Trophoblast cell (in vitro differentiated cells and primary cell): ENCODE measurements at regions not wholly inside any gene's neighbourhood (a gene's known extent, or its start where the extent isn't known, plus 50 kb on each side); places are given as distances from the start of the nearest gene placed in this dataset.

ENCODE experiments used
- DNase-seq, 2 donors: peaks; one replicate each; pipeline ENCODE4 v3.0.0-alpha.2; 2016
- H2AFZ ChIP-seq: 2 replicates; pipeline ENCODE4 v1.6.1; 2013; ENCODE audit warnings: low read length, moderate library complexity, mild to moderate bottlenecking; ENCODE audit not compliant: insufficient read depth, poor library complexity
- H2AK5ac ChIP-seq: 2 replicates; pipeline ENCODE4 v1.6.1; 2013; ENCODE audit warnings: mild to moderate bottlenecking, low read length
- H2BK120ac ChIP-seq: 2 replicates; pipeline ENCODE4 v1.6.1; 2013; ENCODE audit warnings: low read length, mild to moderate bottlenecking, moderate library complexity; ENCODE audit not compliant: insufficient read depth, poor library complexity
- H2BK12ac ChIP-seq: 2 replicates; pipeline ENCODE4 v1.6.1; 2013; ENCODE audit warnings: mild to moderate bottlenecking, low read length, moderate library complexity
- H2BK5ac ChIP-seq: 2 replicates; pipeline ENCODE4 v1.6.1; 2013; ENCODE audit warnings: low read length, low read depth, moderate library complexity, mild to moderate bottlenecking; ENCODE audit not compliant: poor library complexity
- H3K14ac ChIP-seq: 2 replicates; pipeline ENCODE4 v1.6.1; 2013; ENCODE audit warnings: mild to moderate bottlenecking, low read length
- H3K18ac ChIP-seq: 2 replicates; pipeline ENCODE4 v1.6.1; 2013; ENCODE audit warnings: mild to moderate bottlenecking, low read length
- H3K23ac ChIP-seq: 2 replicates; pipeline ENCODE4 v1.6.1; 2013; ENCODE audit warnings: low read length
- H3K27ac ChIP-seq: 2 replicates; pipeline ENCODE4 v1.5.1; 2013; ENCODE audit warnings: low read depth, mild to moderate bottlenecking, inconsistent platforms, low read length, moderate library complexity
- H3K27me3 ChIP-seq: 2 replicates; pipeline ENCODE4 v1.6.1; 2013; ENCODE audit warnings: inconsistent platforms, mild to moderate bottlenecking, low read length, moderate library complexity; ENCODE audit not compliant: insufficient read depth
- H3K36me3 ChIP-seq, 2 experiments: 1 replicate in 1 of 2; 2 replicates in 1 of 2; pipeline ENCODE4 v1.6.1; 2013; ENCODE audit warnings: low read length in 2 of 2, mild to moderate bottlenecking in 2 of 2, moderate library complexity in 1 of 2; ENCODE audit not compliant: insufficient read depth in 2 of 2, control insufficient read depth in 1 of 2
- H3K4ac ChIP-seq: 2 replicates; pipeline ENCODE4 v1.6.1; 2013; ENCODE audit warnings: low read depth, mild to moderate bottlenecking, low read length, moderate library complexity
- H3K4me1 ChIP-seq, 2 experiments: 1 replicate in 1 of 2; 2 replicates in 1 of 2; pipeline ENCODE4 v1.6.1; 2013; ENCODE audit warnings: low read length in 2 of 2, mild to moderate bottlenecking in 2 of 2, moderate library complexity in 1 of 2; ENCODE audit not compliant: insufficient read depth in 2 of 2, control insufficient read depth in 1 of 2
- H3K4me2 ChIP-seq: 2 replicates; pipeline ENCODE4 v1.6.1; 2013; ENCODE audit warnings: inconsistent platforms, mild to moderate bottlenecking, low read length, moderate library complexity
- H3K4me3 ChIP-seq: 2 replicates; pipeline ENCODE4 v1.5.1; 2013; ENCODE audit warnings: mild to moderate bottlenecking, low read depth, low read length, inconsistent platforms
- H3K79me1 ChIP-seq: one replicate; pipeline ENCODE4 v1.6.1; 2013; ENCODE audit warnings: low read length
- H3K79me2 ChIP-seq: 2 replicates; pipeline ENCODE4 v1.6.1; 2013; ENCODE audit warnings: low read length, mild to moderate bottlenecking; ENCODE audit not compliant: control insufficient read depth, insufficient read depth, poor library complexity
- H3K9ac ChIP-seq: 2 replicates; pipeline ENCODE4 v1.6.1; 2013; ENCODE audit warnings: mild to moderate bottlenecking, low read length
- H3K9me3 ChIP-seq: 2 replicates; pipeline ENCODE4 v1.6.1; 2013; ENCODE audit warnings: low read depth, mild to moderate bottlenecking, control low read depth, inconsistent platforms, low read length; ENCODE audit not compliant: insufficient read depth
- H4K12ac ChIP-seq: 2 replicates; pipeline ENCODE4 v1.6.1; 2013; ENCODE audit warnings: low read depth, mild to moderate bottlenecking, low read length, moderate library complexity
- H4K8ac ChIP-seq: 2 replicates; pipeline ENCODE4 v1.6.1; 2013; ENCODE audit warnings: low read depth, mild to moderate bottlenecking, low read length, moderate library complexity
- H4K91ac ChIP-seq: one replicate; pipeline ENCODE4 v1.6.1; 2013; ENCODE audit warnings: low read depth, mild to moderate bottlenecking, low read length, moderate library complexity
- WGBS: extraction: QIAGEN DNeasy Blood & Tissue Kit; methylation state at CpG from one replicate; pipeline ENCODE4 v1.1.7; 2013; ENCODE audit warnings: missing lambda C conversion rate; ENCODE audit not compliant: insufficient read length, insufficient coverage; ENCODE audit errors: extremely low coverage; 5-methylcytosine and 5-hydroxymethylcytosine counted together

DNA sequence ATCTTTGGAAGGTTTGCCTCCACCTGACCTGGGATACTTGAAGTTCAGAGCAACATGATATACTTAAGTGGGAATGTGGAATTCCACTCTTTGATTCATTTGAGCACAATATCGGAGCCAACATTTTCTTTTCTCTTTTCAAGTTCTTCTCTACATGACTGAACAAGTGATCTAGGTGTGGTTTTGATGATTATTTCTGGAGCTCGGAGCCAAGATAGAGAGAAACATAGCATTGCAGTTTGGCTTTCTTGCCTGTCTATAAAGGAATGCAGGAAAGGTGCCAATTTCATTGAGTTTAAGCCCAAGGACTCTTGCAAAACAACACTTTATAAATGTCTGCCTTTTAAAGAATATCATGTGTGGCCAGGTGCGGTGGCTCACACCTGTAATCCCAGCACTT, 124.2 kb upstream of the FAM83B start:
- no peak overlapping the region for H4K8ac ChIP-seq
- WGBS = no CpG with 5 or more reads among the region's 3 CpGs
- no peak overlapping the region for H3K4me2 ChIP-seq
- no peak overlapping the region for H3K14ac ChIP-seq
- H3K4ac ChIP-seq = no peak overlapping the region
- no peak overlapping the region for H3K23ac ChIP-seq
- H3K9ac ChIP-seq = no peak overlapping the region
- no peak overlapping the region for H2BK5ac ChIP-seq
- DNase-seq = no peak
- no peak overlapping the region for H2AFZ ChIP-seq
- no peak overlapping the region for H2BK120ac ChIP-seq
- H4K12ac ChIP-seq = no peak overlapping the region
- H3K27ac ChIP-seq = no peak overlapping the region
- H2BK12ac ChIP-seq = no peak overlapping the region
- no peak overlapping the region for H3K18ac ChIP-seq
- H3K4me3 ChIP-seq = no peak overlapping the region
- H3K79me2 ChIP-seq = no peaks in the 10 kb centered on the region
- H3K36me3 ChIP-seq = no peaks in the 10 kb centered on the region
- no peak overlapping the region for H2AK5ac ChIP-seq
- no peaks in the 10 kb centered on the region for H3K9me3 ChIP-seq
- no peaks in the 10 kb centered on the region for H3K27me3 ChIP-seq
- no peak overlapping the region for H4K91ac ChIP-seq
- H3K79me1 ChIP-seq = no peaks in the 10 kb centered on the region
- no peaks in the 10 kb centered on the region for H3K4me1 ChIP-seq

DNA sequence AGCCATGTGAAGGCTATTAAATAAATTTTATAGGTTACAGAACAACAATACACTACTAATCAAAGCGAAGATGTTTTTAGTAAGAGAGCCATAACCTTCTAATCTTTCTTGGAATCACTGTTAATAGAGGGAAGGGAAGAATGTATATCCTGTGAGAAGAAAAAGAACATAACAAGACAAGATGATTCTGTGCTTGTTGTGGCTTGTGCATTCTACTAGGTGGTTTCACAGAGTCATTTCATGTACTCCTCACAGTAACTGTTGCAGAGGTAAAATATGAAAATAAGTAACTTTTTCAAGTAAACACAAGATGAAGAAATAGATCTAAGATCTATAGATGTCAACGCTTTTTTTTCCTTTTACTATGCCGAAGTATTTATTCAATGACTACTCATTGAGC, 116.9 kb upstream of the FAM83B start:
- no peak for DNase-seq
- no peaks in the 10 kb centered on the region for H3K79me1 ChIP-seq
- no peak overlapping the region for H2AK5ac ChIP-seq
- no peak overlapping the region for H3K14ac ChIP-seq
- H3K9ac ChIP-seq = no peak overlapping the region
- H3K9me3 ChIP-seq = no peaks in the 10 kb centered on the region
- no peak overlapping the region for H3K4me2 ChIP-seq
- no peak overlapping the region for H4K91ac ChIP-seq
- no peaks in the 10 kb centered on the region for H3K36me3 ChIP-seq
- H3K79me2 ChIP-seq = no peaks in the 10 kb centered on the region
- no peak overlapping the region for H2BK5ac ChIP-seq
- H3K27me3 ChIP-seq = no peaks in the 10 kb centered on the region
- H2BK12ac ChIP-seq = no peak overlapping the region
- H2BK120ac ChIP-seq = no peak overlapping the region
- WGBS = no CpG with 5 or more reads among the region's 3 CpGs
- H3K27ac ChIP-seq = no peak overlapping the region
- no peak overlapping the region for H4K12ac ChIP-seq
- H3K23ac ChIP-seq = no peak overlapping the region
- no peak overlapping the region for H2AFZ ChIP-seq
- H3K4me3 ChIP-seq = no peak overlapping the region
- H4K8ac ChIP-seq = no peak overlapping the region
- H3K4me1 ChIP-seq = no peaks in the 10 kb centered on the region
- no peak overlapping the region for H3K4ac ChIP-seq
- H3K18ac ChIP-seq = no peak overlapping the region

- Histone ChIP-seq H3K27ac (no peak overlapping the region), H3K4me1 (no peaks in the 10 kb centered on the region), H3K9ac (no peak overlapping the region), H4K91ac (no peak overlapping the region), H2AFZ (no peak overlapping the region), H3K23ac (no peak overlapping the region), H3K27me3 (no peaks in the 10 kb centered on the region), H4K8ac (no peak overlapping the region), H2BK12ac (no peak overlapping the region), H2AK5ac (no peak overlapping the region), H3K14ac (no peak overlapping the region), H3K4me2 (no peak overlapping the region), H2BK5ac (no peak overlapping the region), H3K36me3 (no peaks in the 10 kb centered on the region), H3K18ac (no peak overlapping the region), H3K79me2 (no peaks in the 10 kb centered on the region), H3K79me1 (no peaks in the 10 kb centered on the region), H3K4me3 (no peak overlapping the region), H3K9me3 (no peaks in the 10 kb centered on the region), H3K4ac (no peak overlapping the region), H4K12ac (no peak overlapping the region), H2BK120ac (no peak overlapping the region)
- DNase-seq = peak in 1 of 2 donors; percentile 15
- 94% methylated on average over 2 of the region's 9 CpGs for WGBS
These were observed 115.6 kb upstream of the FAM83B start for GRCh38 chr6:54730767-54731630.

DNA sequence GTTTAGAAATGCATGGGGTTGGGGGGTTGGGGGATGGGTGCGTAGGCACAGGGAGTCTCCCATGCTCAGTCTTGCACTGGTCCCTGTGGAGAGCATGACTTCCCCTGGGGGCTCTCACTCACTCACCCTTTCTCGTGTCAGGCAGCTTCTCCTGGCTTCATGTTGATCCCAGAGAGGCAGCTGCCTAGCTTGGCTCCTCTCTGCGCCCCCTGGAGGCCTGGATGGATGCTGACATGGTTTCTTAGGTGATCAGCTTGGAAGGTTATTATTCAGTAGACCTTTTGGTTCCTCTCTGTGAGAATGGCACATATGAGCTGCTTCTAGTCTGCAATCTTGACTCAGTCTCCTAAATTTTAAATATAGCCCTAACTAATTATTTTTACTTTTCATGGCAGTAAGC, 109.3 kb upstream of the FAM83B start:
- no peak overlapping the region for H2AFZ ChIP-seq
- no peak overlapping the region for H3K23ac ChIP-seq
- H2AK5ac ChIP-seq = no peak overlapping the region
- no peak overlapping the region for H2BK120ac ChIP-seq
- no peaks in the 10 kb centered on the region for H3K79me1 ChIP-seq
- H2BK12ac ChIP-seq = no peak overlapping the region
- H4K12ac ChIP-seq = no peak overlapping the region
- no peaks in the 10 kb centered on the region for H3K79me2 ChIP-seq
- H3K14ac ChIP-seq = no peak overlapping the region
- DNase-seq = peak in 1 of 2 donors; percentile 15
- H3K27me3 ChIP-seq = no peaks in the 10 kb centered on the region
- no peak overlapping the region for H2BK5ac ChIP-seq
- H4K8ac ChIP-seq = no peak overlapping the region
- no peak overlapping the region for H3K27ac ChIP-seq
- H3K18ac ChIP-seq = no peak overlapping the region
- no peak overlapping the region for H3K9ac ChIP-seq
- H4K91ac ChIP-seq = no peak overlapping the region
- H3K9me3 ChIP-seq = peaks cover 1% of the 10 kb centered on the region
- no CpG with 5 or more reads among the region's 3 CpGs for WGBS
- H3K4me1 ChIP-seq = no peaks in the 10 kb centered on the region
- no peak overlapping the region for H3K4ac ChIP-seq
- no peak overlapping the region for H3K4me3 ChIP-seq
- H3K36me3 ChIP-seq = no peaks in the 10 kb centered on the region
- no peak overlapping the region for H3K4me2 ChIP-seq
